HG02970 (cell line): ENCODE measurements at regions not wholly inside any gene's neighbourhood (a gene's known extent, or its start where the extent isn't known, plus 50 kb on each side); places are given as distances from the start of the nearest gene placed in this dataset.
"Not testable (repeated sequence)": the region's sequence is repeated elsewhere in the genome, so short reads cannot be mapped to it uniquely, and the experiment has no call there.

ENCODE experiments used
- ATAC-seq: cut with Tn5 transposase; IDR thresholded peaks from one replicate; pipeline ENCODE4 v1.9.1; 2021; ENCODE audit warnings: mild to moderate bottlenecking, moderate library complexity, moderate number of reproducible peaks; ENCODE audit not compliant: unreplicated experiment, low FRiP score

- ATAC-seq = no peak
These were observed 2309.4 kb upstream of the ACO1 start for GRCh38 chr9:30075022-30075421.

- peak; percentile 86 for ATAC-seq
These were observed 2308.8 kb upstream of the ACO1 start for GRCh38 chr9:30075451-30076199.

DNA sequence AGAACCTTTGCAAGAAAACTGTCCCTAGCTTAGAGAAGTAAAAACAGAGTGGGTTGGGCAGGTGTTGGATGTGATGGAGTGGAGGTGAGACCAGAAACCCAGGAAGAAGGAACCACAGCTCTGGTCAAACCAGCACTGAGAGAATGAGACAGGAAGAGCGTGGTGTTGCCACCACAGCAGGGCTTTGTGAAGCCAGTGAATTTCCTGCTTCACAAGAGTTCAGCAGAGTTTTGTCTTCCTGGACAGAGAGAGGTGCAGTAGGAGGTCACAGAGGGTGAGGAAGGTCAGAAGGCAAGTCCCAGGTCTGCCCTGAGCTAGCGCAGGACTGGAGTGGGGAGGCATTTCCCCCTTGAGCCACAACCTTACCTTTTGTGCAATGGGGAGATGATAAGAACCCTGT lies 2306.2 kb upstream of the ACO1 start:
- no peak for ATAC-seq

- no peak for ATAC-seq
These were observed 2295.0 kb upstream of the ACO1 start for GRCh38 chr9:30089428-30089827.

- ATAC-seq = no peak
These were observed 2280.6 kb upstream of the ACO1 start for GRCh38 chr9:30103647-30104394.

DNA sequence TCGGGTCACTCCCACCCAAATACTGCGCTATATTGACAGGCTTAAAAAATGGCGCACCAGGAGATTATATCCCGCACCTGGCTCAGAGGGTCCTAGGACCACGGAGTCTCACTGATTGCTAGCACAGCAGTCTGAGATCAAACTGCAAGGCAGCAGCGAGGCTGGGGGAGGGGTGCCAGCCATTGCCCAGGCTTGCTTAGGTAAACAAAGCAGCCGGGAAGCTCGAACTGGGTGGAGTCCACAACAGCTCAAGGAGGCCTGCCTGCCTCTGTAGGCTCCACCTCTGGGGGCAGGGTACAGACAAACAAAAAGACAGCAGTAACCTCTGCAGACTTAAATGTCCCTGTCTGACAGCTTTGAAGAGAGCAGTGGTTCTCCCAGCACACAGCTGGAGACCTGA lies 2277.3 kb upstream of the ACO1 start:
- not testable (repeated sequence) for ATAC-seq

DNA sequence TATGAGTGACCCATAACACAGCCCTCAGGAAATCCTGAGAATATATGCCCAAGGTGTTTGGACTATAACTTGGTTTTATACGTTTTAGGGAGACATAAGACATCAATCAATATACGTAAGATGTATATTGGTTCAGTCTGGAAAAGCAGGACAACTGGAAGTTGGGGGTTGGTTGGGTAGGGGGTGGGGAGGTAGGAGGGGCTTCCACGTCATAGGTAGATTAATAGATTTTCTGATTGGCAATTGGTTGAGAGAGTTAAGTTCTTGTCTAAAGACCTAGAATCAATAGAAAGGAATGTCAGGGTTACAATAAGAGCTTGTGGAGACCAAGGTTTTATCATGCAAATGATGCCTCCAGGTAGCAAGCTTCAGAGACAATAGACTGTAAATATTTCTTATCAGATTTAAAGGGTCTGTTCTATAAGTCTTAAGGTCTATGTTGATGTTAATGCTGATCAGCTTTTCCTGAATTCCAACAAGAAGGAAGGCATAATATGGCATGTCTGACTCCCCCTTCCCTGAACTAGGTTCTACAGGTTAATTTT lies 2267.7 kb upstream of the ACO1 start:
- ATAC-seq = no peak

GRCh38 chr9:30120666-30121065 lies 2263.8 kb upstream of the ACO1 start:
- no peak for ATAC-seq

DNA sequence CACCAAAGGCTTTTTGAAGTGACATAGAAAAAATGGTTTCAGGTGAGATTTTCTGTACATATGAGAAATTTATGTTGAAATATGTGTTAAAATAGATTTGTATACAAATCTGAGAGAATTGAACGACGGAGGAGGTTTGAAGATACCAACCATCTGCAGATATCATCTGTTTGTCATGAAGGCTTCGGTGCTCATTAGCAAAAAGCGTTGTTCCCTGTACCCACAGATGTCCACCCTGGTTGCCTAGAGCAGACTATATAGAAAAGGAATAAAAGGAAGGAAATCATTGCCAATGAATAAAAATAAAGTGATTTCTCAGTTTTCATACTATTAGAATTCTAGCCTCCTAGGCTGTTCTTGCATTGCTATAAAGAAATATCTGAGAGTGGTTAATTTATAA lies 2262.8 kb upstream of the ACO1 start:
- ATAC-seq = no peak

DNA sequence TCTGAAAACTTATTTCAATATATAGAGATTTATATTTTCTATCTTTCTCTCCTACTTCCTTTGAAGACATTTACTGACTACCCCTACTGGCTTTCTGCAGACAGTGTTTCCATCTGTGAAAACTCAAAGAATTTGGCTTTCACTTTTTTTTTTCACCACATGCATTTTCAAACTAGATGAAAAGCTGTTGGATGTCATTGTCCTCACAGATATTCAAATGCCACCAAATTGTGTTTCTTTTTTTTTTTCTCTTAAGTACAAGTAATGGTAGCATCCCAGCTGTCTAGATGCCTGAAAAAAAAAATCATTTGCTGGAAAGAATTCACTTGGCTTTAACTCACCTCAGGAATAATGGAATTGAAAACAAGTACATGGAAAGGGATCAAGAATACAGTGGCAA lies 2258.6 kb upstream of the ACO1 start:
- ATAC-seq = no peak

DNA sequence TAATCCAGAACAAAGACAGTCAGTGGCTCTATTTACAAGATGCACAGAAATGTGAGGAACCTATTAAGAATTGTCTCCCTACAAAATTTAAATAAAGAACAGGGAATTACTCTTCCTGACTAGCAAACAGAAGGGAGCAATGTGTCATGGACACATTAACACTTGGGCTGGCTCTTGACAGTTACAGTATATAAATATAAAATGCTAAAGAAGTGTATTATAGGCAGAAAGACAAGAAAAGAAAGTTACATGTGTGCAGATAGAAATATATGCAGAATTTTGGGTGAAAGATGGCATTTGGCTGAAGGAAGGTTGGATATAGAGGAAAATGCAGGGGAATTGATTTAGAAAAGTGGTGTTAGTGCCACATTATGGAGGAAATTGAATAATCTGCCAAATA lies 2257.1 kb upstream of the ACO1 start:
- no peak for ATAC-seq

- ATAC-seq = no peak
These were observed 2244.0 kb upstream of the ACO1 start for GRCh38 chr9:30140407-30140806.

GRCh38 chr9:30160570-30160969 lies 2223.9 kb upstream of the ACO1 start:
- ATAC-seq = no peak

DNA sequence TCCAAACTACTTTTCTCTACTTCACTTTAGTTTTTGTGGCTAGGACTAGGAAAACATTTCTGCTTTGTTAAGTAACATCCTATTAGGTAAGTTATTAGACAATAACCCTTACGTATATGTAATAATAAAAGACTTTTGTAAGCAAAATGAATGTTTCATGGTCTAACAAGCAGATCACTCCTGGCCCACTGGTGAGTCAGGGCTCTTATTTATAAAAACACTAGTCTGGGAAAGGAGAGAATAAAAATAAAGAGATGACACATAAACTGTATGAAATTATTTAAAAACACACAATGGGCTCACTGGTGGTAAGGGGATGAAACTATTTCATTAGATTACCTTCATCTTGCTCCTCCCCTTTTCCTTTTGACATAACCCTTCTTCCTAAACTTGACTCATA lies 2212.2 kb upstream of the ACO1 start:
- no peak for ATAC-seq

DNA sequence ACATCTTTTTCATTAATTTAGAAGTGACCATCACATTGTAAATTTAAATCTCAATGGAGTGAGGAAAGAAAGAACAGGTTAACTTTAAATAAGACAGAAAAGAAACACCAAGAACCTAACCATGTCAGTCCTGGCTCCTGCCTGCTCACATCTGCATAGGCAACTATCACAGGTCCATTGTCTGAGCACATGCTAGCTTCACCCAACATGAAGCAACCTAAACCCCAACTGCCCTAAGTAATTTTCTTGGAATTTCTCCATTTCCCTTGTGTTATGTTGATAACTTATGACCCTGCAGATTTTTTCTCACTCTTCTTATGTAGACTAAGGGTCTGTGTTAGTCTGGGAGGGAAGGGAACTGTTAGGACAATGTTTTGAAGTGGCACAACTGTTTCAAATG lies 2205.8 kb upstream of the ACO1 start:
- ATAC-seq = no peak

DNA sequence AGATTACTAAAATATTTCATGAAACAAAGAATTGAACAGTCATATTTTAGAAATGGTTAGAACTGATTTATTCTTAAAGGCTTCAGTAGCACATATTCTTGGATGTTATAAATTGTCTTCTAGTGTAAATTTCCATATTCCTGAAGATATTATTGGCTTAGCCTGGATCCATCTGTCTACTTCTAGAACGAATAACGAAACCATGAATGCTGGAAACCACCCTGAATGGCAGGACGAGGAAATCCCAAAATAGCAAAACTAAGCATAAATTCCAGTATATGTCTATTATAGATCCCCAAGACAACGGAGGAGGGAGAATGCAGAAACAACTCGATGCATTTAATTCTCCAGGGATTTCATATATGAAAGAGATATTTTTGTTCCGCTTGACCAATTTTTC lies 2191.0 kb upstream of the ACO1 start:
- no peak for ATAC-seq

GRCh38 chr9:30196941-30197340 lies 2187.5 kb upstream of the ACO1 start:
- ATAC-seq = no peak

DNA sequence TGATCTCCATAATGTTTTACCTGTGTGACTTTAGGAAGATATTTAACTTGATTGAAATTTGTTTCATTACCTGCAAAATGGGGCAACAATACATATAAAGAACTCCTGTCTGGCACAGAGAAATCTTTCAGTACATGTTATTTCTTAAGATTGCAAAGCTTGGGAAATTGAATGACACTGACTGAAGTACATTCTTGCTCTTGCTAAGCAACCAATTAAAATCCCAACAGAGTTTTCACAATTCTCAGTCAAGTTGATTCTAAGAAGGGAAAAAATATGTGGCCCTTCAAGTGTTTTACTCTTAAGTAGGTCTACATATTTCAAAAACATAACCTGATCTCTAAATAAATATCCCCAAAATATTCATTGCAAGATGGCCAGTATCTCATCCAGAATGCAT lies 2187.0 kb upstream of the ACO1 start:
- ATAC-seq = no peak

DNA sequence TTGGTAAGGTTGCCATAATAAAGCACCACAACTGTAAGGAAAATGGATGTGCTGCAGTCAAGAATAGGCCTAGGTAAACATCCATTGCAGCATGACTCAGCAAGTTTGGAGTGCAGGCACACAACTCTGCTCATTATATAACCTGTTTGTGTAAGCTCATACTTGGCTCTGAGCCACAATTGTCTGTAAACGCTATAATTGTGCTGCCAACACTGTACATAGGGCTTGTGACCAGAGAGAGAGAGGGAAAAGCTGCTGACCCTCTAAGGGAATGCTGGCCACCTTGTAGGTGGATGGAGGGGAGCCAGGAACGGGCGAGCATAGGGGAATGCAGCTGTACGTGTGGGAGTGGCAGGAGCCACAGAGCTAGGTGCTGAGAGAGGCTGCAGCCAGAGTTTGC lies 2186.5 kb upstream of the ACO1 start:
- ATAC-seq = no peak

GRCh38 chr9:30198463-30199309 lies 2185.8 kb upstream of the ACO1 start:
- ATAC-seq = no peak

- no peak for ATAC-seq
These were observed 2183.4 kb upstream of the ACO1 start for GRCh38 chr9:30201024-30201423.
